Spleen (tissue), 11 donors: ENCODE measurements at regions not wholly inside any gene's neighbourhood (a gene's known extent, or its start where the extent isn't known, plus 50 kb on each side); places are given as distances from the start of the nearest gene placed in this dataset.

Experiments used
- DNase-seq: peaks from one replicate; pipeline ENCODE4 v3.0.0-alpha.2; 2020
- H3K27ac ChIP-seq, 8 donors: fragments of 200-600 bp; sonication (generic) in 7 of 8; 1 replicate in 4 of 8; 2 replicates in 4 of 8; pipeline versions ENCODE4 v1.5.0 to v1.8.0; 2016 to 2021; ENCODE audit warnings: inconsistent platforms in 4 of 8, mild to moderate bottlenecking in 4 of 8, moderate library complexity in 1 of 8
- H3K27me3 ChIP-seq, 7 donors: fragments of 200-600 bp; sonication (generic) in 6 of 7; replicated peaks in 1 of 7; 1 replicate in 4 of 7; 2 replicates in 3 of 7; pipeline versions ENCODE4 v1.5.0 to v1.8.0; 2016 to 2021; ENCODE audit warnings: inconsistent platforms in 3 of 7, mild to moderate bottlenecking in 1 of 7
- H3K36me3 ChIP-seq, 6 donors: fragments of 200-600 bp; sonication (generic) in 5 of 6; 1 replicate in 4 of 6; 2 replicates in 2 of 6; pipeline versions ENCODE4 v1.5.0 to v1.8.0; 2016 to 2021; ENCODE audit warnings: inconsistent platforms in 2 of 6
- H3K4me1 ChIP-seq, 6 donors: fragments of 200-600 bp; sonication (generic) in 5 of 6; 1 replicate in 3 of 6; 2 replicates in 3 of 6; pipeline versions ENCODE4 v1.5.0 to v1.8.0; 2016 to 2021; ENCODE audit warnings: inconsistent platforms in 3 of 6
- H3K4me3 ChIP-seq, 8 donors: fragments of 200-600 bp; sonication (generic) in 7 of 8; 1 replicate in 4 of 8; 2 replicates in 4 of 8; pipeline versions ENCODE4 v1.5.0 to v1.8.0; 2016 to 2021; ENCODE audit warnings: inconsistent platforms in 4 of 8, mild to moderate bottlenecking in 4 of 8, moderate library complexity in 2 of 8
- H3K9me3 ChIP-seq, 8 donors: fragments of 200-600 bp; sonication (generic) in 7 of 8; 1 replicate in 4 of 8; 2 replicates in 4 of 8; pipeline versions ENCODE4 v1.5.0 to v1.8.0; 2016 to 2021; ENCODE audit warnings: inconsistent platforms in 4 of 8
- CTCF ChIP-seq, 11 experiments: fragments of 200-600 bp in 7 of 11; fragments of 450-650 bp in 4 of 11; sonication (generic) in 4 of 11; IDR thresholded peaks in 8 of 11; conservative IDR thresholded peaks in 3 of 11; 1 replicate in 7 of 11; 2 replicates in 4 of 11; pipeline versions ENCODE4 v1.4.0 to v1.8.0; 2016 to 2021; ENCODE audit warnings: antibody characterized with exemption in 11 of 11, inconsistent platforms in 4 of 11, mild to moderate bottlenecking in 1 of 11
- POLR2A ChIP-seq, 3 donors: fragments of 450-650 bp; IDR thresholded peaks; one replicate each; pipeline ENCODE4 v1.5.1; 2017; ENCODE audit warnings: antibody characterized with exemption in 3 of 3, mild to moderate bottlenecking in 1 of 3
- POLR2AphosphoS5 ChIP-seq, 3 donors: sonication (generic); formaldehyde crosslinking; IDR thresholded peaks; one replicate each; pipeline ENCODE4 v1.5.1; 2017; ENCODE audit warnings: antibody characterized with exemption in 3 of 3
- WGBS, 5 donors: extraction: QIAGEN DNeasy Blood & Tissue Kit in 3 of 5; methylation state at CpG; one replicate each; pipeline versions ENCODE4 v1.1.5 to v1.1.7; 2013 to 2018; 5-methylcytosine and 5-hydroxymethylcytosine counted together
- intact Hi-C: fragments of 100-400 bp; cut with DNase I; formaldehyde crosslinking; loops from one replicate; pipeline ENCODE4 v1.15.0; 2023; ENCODE audit warnings: low total_unique reads
- donor health status: healthy with polysubstance abuse.
- donor health status: DM: no; HTN: no; CAD: no; lungs with moderate emphysema.
- donor health status: DM: no; HTN: no; CAD: no.
- donor health status: Bipolar disorder and iron deficiency.
- donor health status: healthy.
- donor health status: DM: no; HTN: no; CAD: no.
- donor health status: DM: yes; HTN: yes; CAD: no.

- DNase-seq, result no peak
- Histone ChIP-seq H3K36me3 (no peaks in the 10 kb centered on the region), H3K4me3 (no peak overlapping the region), H3K27me3 (no peaks in the 10 kb centered on the region), H3K9me3 (no peaks in the 10 kb centered on the region), H3K27ac (no peak overlapping the region), H3K4me1 (no peaks in the 10 kb centered on the region)
- TF ChIP-seq CTCF (IDR thresholded peaks at IDR 0.05 in 8 of 11, conservative IDR thresholded peaks at IDR 0.05 in 3 of 11) (no peak), POLR2AphosphoS5 (IDR thresholded peaks at IDR 0.05) (no peak), POLR2A (IDR thresholded peaks at IDR 0.05) (no peak)
- intact Hi-C loops, result no loop called here
- 92 to 99% (median 98%) methylated on average over 2 of the region's 2 CpGs for WGBS, 5 donors
Observed at GRCh38 chr2:7880126-7880525, 801.7 kb upstream of the ID2 start.

- no peak for DNase-seq
- Histone ChIP-seq H3K27me3 (no peaks in the 10 kb centered on the region), H3K4me1 (no peaks in the 10 kb centered on the region), H3K36me3 (no peaks in the 10 kb centered on the region), H3K27ac (no peak overlapping the region), H3K9me3 (no peaks in the 10 kb centered on the region), H3K4me3 (no peak overlapping the region)
- TF ChIP-seq POLR2A (IDR thresholded peaks at IDR 0.05) (no peak), POLR2AphosphoS5 (IDR thresholded peaks at IDR 0.05) (no peak), CTCF (IDR thresholded peaks at IDR 0.05 in 8 of 11, conservative IDR thresholded peaks at IDR 0.05 in 3 of 11) (no peak)
- WGBS, 5 donors, result 78 to 90% (median 88%) methylated on average over 2 of the region's 2 CpGs
- intact Hi-C loops, result no loop called here
Observed at GRCh38 chr2:7880566-7880965, 801.3 kb upstream of the ID2 start.

GRCh38 chr2:7881063-7881462 is 800.8 kb upstream of the ID2 start:
- Histone ChIP-seq H3K36me3 (no peaks in the 10 kb centered on the region), H3K4me1 (no peaks in the 10 kb centered on the region), H3K27me3 (no peaks in the 10 kb centered on the region), H3K27ac (no peak overlapping the region), H3K9me3 (no peaks in the 10 kb centered on the region), H3K4me3 (no peak overlapping the region)
- DNase-seq, result no peak
- TF ChIP-seq POLR2A (IDR thresholded peaks at IDR 0.05), result no peak
- no peak for TF ChIP-seq POLR2AphosphoS5 (IDR thresholded peaks at IDR 0.05)
- TF ChIP-seq CTCF (IDR thresholded peaks at IDR 0.05 in 8 of 11, conservative IDR thresholded peaks at IDR 0.05 in 3 of 11), result no peak
- intact Hi-C loops, result no loop called here
- 54 to 64% (median 57%) methylated on average over 5 of the region's 5 CpGs for WGBS, 5 donors

- Histone ChIP-seq H3K27ac (no peak overlapping the region), H3K4me3 (no peak overlapping the region), H3K4me1 (no peaks in the 10 kb centered on the region), H3K9me3 (no peaks in the 10 kb centered on the region), H3K36me3 (no peaks in the 10 kb centered on the region), H3K27me3 (no peaks in the 10 kb centered on the region)
- intact Hi-C loops, result no loop called here
- no peak for DNase-seq
- 40 to 62% (median 47%) methylated on average over 4 of the region's 4 CpGs for WGBS, 5 donors
- TF ChIP-seq POLR2AphosphoS5 (IDR thresholded peaks at IDR 0.05), result no peak
- no peak for TF ChIP-seq POLR2A (IDR thresholded peaks at IDR 0.05)
Observed at GRCh38 chr2:7881466-7881865, 800.4 kb upstream of the ID2 start.

GRCh38 chr2:7882296-7882695 is 799.6 kb upstream of the ID2 start:
- Histone ChIP-seq H3K36me3 (no peaks in the 10 kb centered on the region), H3K4me1 (no peaks in the 10 kb centered on the region), H3K27ac (no peak overlapping the region), H3K4me3 (no peak overlapping the region), H3K27me3 (no peaks in the 10 kb centered on the region), H3K9me3 (no peaks in the 10 kb centered on the region)
- intact Hi-C loops, result no loop called here
- no peak for DNase-seq
- TF ChIP-seq POLR2AphosphoS5 (IDR thresholded peaks at IDR 0.05) (no peak), CTCF (IDR thresholded peaks at IDR 0.05 in 8 of 11, conservative IDR thresholded peaks at IDR 0.05 in 3 of 11) (no peak), POLR2A (IDR thresholded peaks at IDR 0.05) (no peak)
